ENCODE measurements at regions not wholly inside any gene's neighbourhood (a gene's known extent, or its start where the extent isn't known, plus 50 kb on each side); places are given as distances from the start of the nearest gene placed in this dataset.

DNA sequence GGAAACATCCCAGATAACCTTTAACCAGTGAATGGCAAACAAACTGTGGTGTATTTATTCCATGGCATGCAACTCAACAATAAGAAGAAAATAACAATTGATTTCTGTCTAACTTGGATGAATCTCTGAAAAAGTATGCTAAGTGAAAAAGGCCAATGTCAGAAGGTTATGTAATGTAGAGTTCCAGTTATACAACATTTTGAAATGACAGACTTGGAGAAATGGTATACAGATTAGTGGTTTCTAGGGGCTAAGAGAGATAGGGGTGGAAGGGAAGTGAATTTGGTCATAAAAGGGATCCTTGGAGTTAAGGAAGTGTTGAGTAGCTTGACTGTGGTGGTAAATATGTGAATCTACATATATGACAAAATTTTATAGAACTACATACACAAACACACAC lies 269.4 kb upstream of the SUCLG2 start:
- TF ChIP-seq, protein P1, sequence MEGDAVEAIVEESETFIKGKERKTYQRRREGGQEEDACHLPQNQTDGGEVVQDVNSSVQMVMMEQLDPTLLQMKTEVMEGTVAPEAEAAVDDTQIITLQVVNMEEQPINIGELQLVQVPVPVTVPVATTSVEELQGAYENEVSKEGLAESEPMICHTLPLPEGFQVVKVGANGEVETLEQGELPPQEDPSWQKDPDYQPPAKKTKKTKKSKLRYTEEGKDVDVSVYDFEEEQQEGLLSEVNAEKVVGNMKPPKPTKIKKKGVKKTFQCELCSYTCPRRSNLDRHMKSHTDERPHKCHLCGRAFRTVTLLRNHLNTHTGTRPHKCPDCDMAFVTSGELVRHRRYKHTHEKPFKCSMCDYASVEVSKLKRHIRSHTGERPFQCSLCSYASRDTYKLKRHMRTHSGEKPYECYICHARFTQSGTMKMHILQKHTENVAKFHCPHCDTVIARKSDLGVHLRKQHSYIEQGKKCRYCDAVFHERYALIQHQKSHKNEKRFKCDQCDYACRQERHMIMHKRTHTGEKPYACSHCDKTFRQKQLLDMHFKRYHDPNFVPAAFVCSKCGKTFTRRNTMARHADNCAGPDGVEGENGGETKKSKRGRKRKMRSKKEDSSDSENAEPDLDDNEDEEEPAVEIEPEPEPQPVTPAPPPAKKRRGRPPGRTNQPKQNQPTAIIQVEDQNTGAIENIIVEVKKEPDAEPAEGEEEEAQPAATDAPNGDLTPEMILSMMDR (conservative IDR thresholded peaks at IDR 0.05 in 1 of 2, IDR thresholded peaks at IDR 0.05 in 1 of 2; ENCODE audit: low read depth in 1 of 2, low read length in 2 of 2) = no peak
- TF ChIP-seq EZH2 (IDR thresholded peaks at IDR 0.05; ENCODE audit: low read length, missing control alignments) = no peak
- no peak for DNase-seq (ENCODE audit: low read depth in 2 of 2)
- Histone ChIP-seq H3K9me3 (ENCODE audit: control insufficient read depth, insufficient read depth, low read depth, low read length) (no peaks in the 10 kb centered on the region), H3K4me2 (ENCODE audit: extremely low read depth, insufficient read depth, low read length) (no peak overlapping the region), H3K79me2 (ENCODE audit: control insufficient read depth, insufficient read depth, low read length) (no peaks in the 10 kb centered on the region), H2AFZ (ENCODE audit: low read length) (no peak overlapping the region), H3K36me3 (ENCODE audit: control insufficient read depth, insufficient read depth, low read length) (no peaks in the 10 kb centered on the region), H3K4me1 (ENCODE audit: control insufficient read depth, extremely low read depth, insufficient read depth, low read length) (no peaks in the 10 kb centered on the region), H3K4me3 (replicated peaks in 1 of 4; ENCODE audit: control extremely low read depth in 1 of 4, insufficient read depth in 1 of 4, low read depth in 3 of 4, low read length in 4 of 4) (no peak overlapping the region), H3K9ac (ENCODE audit: insufficient read depth, low read length) (no peak overlapping the region), H4K20me1 (ENCODE audit: control insufficient read depth, extremely low read depth, insufficient read depth, low read length) (no peaks in the 10 kb centered on the region), H3K27me3 (ENCODE audit: control insufficient read depth, insufficient read depth, low read length) (no peaks in the 10 kb centered on the region), H3K27ac (ENCODE audit: insufficient read depth, low read length) (no peak overlapping the region)

DNA sequence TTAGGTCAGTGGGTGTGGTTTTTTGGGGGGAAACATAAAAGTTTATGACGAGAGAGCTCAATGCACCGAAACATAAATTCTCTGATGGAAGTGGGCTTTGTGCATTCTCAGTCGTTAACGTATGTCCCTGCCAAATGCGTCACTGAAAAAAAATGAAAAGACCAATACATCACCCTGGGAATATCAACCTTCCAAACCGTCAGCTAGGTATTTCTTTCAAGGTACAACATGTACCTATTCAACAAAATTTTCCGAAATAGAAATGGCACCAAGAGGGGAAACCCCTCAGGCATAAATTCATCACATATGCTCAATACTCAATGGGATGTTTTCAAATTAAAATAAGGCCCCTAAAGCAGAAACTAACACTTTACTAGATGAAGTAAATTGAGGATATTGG lies 266.6 kb upstream of the SUCLG2 start:
- no peak overlapping the region for H3K9ac ChIP-seq (ENCODE audit: insufficient read depth, low read length)
- H3K4me2 ChIP-seq (ENCODE audit: extremely low read depth, insufficient read depth, low read length) = no peak overlapping the region
- H4K20me1 ChIP-seq (ENCODE audit: control insufficient read depth, extremely low read depth, insufficient read depth, low read length) = no peaks in the 10 kb centered on the region
- TF ChIP-seq, protein P1 (conservative IDR thresholded peaks at IDR 0.05 in 1 of 2, IDR thresholded peaks at IDR 0.05 in 1 of 2; ENCODE audit: low read depth in 1 of 2, low read length in 2 of 2) = no peak
- TF ChIP-seq EZH2 (IDR thresholded peaks at IDR 0.05; ENCODE audit: low read length, missing control alignments) = no peak
- H3K9me3 ChIP-seq (ENCODE audit: control insufficient read depth, insufficient read depth, low read depth, low read length) = no peaks in the 10 kb centered on the region
- H3K79me2 ChIP-seq (ENCODE audit: control insufficient read depth, insufficient read depth, low read length) = no peaks in the 10 kb centered on the region
- no peaks in the 10 kb centered on the region for H3K27me3 ChIP-seq (ENCODE audit: control insufficient read depth, insufficient read depth, low read length)
- no peak overlapping the region for H3K27ac ChIP-seq (ENCODE audit: insufficient read depth, low read length)
- H3K4me3 ChIP-seq (replicated peaks in 1 of 4; ENCODE audit: control extremely low read depth in 1 of 4, insufficient read depth in 1 of 4, low read depth in 3 of 4, low read length in 4 of 4) = no peak overlapping the region
- no peaks in the 10 kb centered on the region for H3K36me3 ChIP-seq (ENCODE audit: control insufficient read depth, insufficient read depth, low read length)
- DNase-seq (ENCODE audit: low read depth in 2 of 2) = no peak
- H3K4me1 ChIP-seq (ENCODE audit: control insufficient read depth, extremely low read depth, insufficient read depth, low read length) = no peaks in the 10 kb centered on the region
- H2AFZ ChIP-seq (ENCODE audit: low read length) = no peak overlapping the region

DNA sequence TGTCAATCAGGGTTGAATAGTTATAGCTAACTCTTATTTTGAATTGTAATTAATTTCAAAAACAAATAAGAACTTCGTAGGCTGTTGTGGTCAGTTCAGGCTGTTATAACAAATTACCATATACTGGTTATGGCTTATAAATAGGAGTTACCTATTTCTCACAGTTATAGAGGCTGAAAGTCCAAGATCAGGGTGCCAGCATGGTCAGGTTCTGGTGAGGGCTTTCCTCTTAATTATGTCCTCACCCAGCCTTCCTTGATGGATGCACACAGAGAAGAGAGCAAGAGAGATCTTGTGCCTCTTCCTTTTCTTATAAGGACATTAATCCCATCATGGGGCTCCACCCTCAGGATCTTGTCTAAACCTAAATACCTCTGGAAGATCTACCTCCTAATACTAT lies 265.9 kb upstream of the SUCLG2 start:
- Histone ChIP-seq H3K27ac (ENCODE audit: insufficient read depth, low read length) (no peak overlapping the region), H4K20me1 (ENCODE audit: control insufficient read depth, extremely low read depth, insufficient read depth, low read length) (no peaks in the 10 kb centered on the region), H2AFZ (ENCODE audit: low read length) (no peak overlapping the region), H3K9me3 (ENCODE audit: control insufficient read depth, insufficient read depth, low read depth, low read length) (no peaks in the 10 kb centered on the region), H3K9ac (ENCODE audit: insufficient read depth, low read length) (no peak overlapping the region), H3K4me2 (ENCODE audit: extremely low read depth, insufficient read depth, low read length) (no peak overlapping the region), H3K27me3 (ENCODE audit: control insufficient read depth, insufficient read depth, low read length) (no peaks in the 10 kb centered on the region), H3K79me2 (ENCODE audit: control insufficient read depth, insufficient read depth, low read length) (no peaks in the 10 kb centered on the region), H3K36me3 (ENCODE audit: control insufficient read depth, insufficient read depth, low read length) (no peaks in the 10 kb centered on the region), H3K4me3 (replicated peaks in 1 of 4; ENCODE audit: control extremely low read depth in 1 of 4, insufficient read depth in 1 of 4, low read depth in 3 of 4, low read length in 4 of 4) (no peak overlapping the region), H3K4me1 (ENCODE audit: control insufficient read depth, extremely low read depth, insufficient read depth, low read length) (no peaks in the 10 kb centered on the region)
- no peak for DNase-seq (ENCODE audit: low read depth in 2 of 2)
- TF ChIP-seq EZH2 (IDR thresholded peaks at IDR 0.05; ENCODE audit: low read length, missing control alignments) = no peak
- TF ChIP-seq, protein P1 (conservative IDR thresholded peaks at IDR 0.05 in 1 of 2, IDR thresholded peaks at IDR 0.05 in 1 of 2; ENCODE audit: low read depth in 1 of 2, low read length in 2 of 2) = no peak
